ENCODE measurements at regions not wholly inside any gene's neighbourhood (a gene's known extent, or its start where the extent isn't known, plus 50 kb on each side); places are given as distances from the start of the nearest gene placed in this dataset.

DNA sequence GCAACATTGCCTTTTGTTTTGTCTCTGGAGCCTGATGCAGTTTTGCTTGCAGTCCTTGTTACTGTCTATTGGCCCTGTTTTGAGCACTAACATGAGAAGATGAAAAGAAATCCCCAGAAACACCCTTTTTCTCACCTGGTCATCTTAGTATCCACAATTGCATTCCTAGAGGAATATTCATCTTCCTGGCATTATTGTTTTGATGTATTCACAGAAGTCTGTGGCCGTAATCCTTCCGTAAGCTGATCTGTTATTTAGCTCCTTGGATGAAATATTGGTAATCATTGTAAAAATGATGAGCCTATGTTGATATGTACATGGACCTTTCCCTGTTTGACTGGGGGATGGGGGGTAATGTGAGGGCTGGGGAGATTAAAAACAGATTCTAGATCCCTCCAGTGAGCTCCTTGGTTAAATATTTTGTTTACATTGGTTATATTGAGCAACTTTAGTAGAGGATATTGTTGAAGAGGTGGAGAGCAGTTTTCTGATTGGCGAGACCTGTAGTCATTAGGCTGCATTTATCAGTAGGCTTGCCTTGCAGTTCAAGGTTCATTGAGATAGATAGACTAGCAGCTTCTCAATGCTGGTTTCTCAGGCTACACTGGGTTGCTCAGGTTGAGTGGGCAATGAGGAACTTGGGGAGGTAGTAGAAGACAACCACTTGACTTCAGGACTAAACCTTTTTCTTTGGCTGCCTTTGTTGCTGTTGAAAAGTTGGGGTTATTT lies 117.5 kb downstream of the MACIR start:
- DNase-seq (ENCODE audit: low read depth): no peak

DNA sequence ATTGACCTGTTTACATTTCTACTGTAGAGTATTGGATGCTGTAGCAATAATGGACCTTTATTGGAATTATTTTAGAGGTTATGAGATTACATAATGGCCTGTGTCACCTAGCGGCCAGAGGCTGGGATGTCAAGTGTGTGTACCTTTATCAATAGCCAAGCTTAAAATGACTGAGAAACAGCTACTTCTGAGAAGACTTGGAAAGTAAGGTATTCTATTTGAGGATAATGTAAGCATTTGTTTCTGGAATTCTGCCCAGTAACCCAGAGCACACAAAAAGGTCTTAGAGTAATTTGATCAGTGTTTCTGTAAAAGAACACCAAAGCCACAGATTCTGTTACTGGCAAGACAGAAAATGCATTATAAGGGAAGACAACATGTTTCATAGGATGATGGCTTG lies 116.8 kb downstream of the MACIR start:
- DNase-seq (ENCODE audit: low read depth): no peak

DNA sequence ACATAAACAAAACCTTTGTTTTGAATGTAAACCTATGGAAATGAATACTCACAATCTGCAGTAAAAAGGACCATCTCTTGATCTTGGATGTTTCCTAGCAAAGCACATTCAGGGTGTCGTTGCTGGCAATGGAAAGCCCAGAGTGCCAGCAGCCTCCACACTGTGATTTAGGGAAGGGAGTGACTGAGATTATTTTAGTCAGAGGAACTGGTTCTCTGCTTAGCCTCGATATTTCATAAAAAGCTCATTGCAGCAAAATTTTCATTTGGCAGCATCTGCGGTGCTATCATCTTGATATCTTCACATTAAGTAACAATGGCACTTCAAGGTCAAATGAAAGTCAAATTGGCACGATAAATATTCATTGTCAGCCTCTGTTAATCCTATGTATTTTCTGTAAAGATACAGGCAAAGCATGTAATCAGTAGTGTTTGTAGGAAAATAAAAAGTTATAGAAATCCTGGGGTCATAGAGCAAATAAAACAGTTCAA lies 116.0 kb downstream of the MACIR start:
- DNase-seq (ENCODE audit: low read depth): no peak

DNA sequence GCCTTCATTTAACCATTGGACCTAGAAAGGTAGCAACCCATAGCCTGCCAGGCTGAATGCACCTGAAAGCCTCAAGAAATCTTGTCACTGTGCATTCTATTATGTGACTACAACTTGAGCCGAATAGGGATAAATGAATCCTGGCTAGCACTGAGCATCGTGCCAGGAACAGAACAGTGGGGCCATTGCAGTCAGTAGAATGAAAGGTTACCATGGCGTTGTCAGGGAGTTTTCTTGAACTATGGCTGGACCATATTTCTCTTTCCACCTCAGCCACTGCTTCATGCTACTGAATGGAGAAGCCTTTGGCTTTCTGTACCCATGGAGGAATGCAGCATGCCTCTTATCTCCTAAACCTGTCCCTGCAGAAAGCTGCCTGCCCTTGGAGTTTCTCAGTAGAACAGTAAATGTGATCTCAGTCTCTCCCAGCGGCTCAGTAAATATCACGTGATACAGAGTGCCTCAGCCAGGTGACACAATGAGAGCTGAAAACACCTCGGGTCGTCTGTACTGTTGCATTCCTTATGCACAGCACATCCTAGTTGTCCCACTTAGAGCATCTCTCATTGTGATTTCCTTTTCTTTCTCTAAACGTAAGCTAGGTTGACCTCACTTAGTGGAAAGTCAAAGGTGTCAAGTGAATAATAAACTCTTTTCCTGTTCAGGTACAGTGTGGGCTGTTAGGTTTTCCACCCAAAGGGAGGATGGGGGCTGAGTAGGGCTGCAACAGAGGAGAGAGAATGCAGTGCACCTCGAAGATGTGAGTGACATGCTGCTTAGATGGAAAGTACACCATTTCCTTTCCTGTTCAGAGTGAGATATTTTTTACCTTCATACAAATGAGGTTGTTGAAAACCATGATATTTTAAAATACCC lies 115.3 kb downstream of the MACIR start:
- DNase-seq (ENCODE audit: low read depth): no peak

DNA sequence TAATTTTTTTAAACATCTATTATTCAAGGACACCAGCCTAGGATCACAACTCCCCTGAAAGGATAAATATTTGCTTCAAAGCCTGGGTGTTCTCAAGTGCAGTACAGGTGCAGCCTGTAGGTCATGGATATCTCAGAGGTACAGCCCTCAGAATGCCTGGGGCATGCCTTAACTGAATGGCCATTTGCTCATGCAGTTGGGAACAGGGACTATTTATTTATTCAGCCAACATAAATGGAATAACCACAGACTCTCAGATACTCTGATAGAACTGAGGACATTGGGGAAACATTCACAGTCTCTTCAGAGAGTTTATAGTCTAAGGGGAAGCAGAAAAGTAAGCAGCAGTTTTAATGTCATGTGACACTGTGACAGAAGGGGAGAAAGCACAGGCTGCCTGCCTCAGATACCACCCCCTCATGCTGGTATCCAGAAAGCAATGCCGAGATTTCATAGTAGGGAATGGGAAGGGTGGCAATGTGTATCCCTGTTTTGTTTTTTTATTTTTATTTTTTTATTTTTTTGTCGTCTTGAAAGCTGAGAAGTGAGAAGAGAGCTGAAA lies 112.6 kb downstream of the MACIR start:
- DNase-seq (ENCODE audit: low read depth): no peak

DNA sequence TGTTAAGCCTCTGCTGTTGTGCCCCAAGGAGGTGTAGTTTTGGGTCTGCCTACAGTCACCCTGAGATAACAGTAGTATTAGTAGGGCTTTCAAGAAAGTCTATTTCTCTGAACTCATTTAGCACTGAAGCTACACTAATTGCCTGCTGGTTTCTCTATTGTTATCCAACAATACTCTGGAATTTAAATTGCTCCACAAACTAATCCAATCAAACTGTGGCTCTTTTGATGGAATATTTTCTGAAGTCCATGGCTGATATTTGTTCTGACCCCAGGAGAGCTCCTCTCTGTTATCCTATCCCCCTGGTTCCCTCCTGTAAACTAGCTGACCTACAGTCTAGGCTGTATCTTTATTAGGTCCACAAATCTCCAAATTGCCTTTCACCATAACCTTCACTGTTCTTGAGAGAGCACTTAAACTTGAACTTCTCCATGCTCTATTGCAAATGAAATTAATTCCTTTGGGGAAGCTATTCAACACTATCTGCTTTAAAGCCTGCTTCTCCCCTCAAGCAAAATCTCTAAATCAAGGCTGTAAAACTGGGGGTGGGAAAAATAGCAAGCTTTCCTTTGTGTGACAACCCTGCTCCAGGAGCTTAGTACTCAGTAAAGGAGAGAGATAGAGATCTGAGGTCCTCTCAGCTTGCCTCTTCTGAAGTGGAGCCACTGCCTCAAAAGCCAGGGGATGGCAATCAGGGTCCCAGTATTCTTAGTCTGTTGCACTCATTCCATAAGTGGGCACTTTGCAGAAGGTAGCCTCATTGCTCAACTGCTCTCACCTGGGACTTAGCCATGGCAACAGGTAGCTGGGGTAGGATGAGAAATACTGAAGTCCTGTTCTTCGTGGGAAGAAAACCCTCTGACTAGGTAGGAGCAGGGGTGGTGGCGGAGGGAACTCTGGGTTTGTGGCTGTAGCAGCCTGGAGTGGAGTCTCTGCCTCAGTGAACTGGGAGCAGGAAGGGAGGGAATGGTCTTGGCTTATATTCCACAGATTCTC lies 110.9 kb downstream of the MACIR start:
- DNase-seq (ENCODE audit: low read depth): no peak

DNA sequence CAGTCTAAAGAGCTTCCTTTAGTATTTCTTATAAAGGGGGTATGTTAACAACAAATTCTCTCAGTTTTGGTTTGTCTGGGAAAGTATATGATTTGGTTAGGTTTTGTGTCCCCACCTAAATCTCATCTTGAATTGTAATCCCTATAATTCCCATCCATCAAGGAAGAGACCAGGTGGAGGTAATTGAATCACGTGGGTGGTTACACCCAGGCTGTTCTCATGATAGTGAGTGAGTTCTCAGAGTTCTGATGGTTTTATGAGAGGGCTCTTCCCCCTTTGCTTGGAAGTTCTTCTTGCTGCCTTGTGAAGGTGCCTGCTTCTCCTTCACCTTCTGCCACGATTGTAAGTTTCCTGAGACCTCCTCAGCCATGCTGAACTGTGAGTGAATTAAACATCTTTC lies 109.1 kb downstream of the MACIR start:
- DNase-seq (ENCODE audit: low read depth): no peak

DNA sequence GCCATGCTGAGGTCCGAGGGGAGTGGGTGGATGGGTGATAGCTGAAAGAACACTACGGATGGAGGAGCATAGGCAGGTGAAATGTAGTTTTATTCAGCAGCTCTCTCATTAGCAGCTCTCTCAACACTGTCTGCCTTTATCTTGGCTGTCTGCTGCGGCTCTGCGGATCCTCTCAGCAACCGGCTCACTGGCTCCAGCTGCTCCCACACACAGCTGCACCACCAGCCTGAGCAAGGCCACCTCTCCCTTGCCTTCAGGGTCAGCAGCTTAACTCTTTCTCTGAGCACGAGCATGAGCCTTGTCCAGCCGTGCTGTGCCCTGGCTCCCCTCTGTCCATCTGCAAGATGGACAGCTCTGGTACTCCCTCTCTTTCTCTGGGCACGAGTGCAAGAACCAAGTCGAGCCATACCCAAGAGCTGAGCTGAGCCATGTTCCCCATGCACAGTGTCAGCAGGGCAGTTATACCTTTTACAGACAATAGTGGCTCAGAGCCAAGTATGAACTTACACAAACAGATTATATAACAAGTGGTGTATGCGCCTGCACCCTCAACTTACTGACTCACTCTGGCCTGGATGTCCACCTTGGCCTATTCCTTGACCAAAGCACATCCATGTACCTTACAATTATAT lies 108.5 kb downstream of the MACIR start:
- no peak for DNase-seq (ENCODE audit: low read depth)

DNA sequence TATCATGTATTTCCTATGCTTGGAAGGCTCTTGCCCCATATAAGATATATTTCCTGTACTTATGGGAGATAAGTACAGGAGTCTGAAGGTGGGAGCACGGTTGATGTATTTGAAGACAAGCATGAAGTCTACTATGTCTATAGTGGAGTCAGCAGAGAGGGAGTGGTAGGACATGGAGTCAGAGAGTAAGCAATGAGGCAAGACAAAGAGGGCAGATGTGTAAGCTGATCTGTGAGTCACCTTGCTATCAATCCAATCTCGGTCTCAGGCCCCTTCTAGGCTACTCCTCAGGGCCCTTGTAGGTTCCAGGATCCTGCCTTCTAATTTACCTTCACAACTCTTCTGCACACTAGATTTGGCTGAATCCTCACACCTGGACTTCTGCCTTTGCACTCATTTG lies 105.5 kb downstream of the MACIR start:
- DNase-seq (ENCODE audit: low read depth): no peak

DNA sequence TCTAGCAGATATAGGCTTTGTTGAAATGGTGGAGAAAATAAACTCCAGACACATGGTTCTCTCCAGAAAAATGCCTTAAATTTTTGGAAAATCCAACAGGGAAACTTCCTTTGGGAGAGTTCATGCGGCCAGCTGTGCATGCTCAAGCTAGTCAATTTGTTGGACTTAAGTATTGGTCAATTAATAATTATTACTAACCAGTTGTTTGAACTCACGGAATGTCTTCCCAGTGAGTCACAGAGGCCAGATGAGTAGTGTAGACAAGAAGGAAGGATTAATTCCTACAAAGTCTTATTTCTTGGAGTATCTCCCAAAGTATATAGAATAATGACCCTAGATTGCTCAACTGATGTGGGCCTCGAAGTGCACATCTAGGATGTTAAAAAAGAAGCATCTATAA lies 103.6 kb downstream of the MACIR start:
- DNase-seq (ENCODE audit: low read depth): no peak

DNA sequence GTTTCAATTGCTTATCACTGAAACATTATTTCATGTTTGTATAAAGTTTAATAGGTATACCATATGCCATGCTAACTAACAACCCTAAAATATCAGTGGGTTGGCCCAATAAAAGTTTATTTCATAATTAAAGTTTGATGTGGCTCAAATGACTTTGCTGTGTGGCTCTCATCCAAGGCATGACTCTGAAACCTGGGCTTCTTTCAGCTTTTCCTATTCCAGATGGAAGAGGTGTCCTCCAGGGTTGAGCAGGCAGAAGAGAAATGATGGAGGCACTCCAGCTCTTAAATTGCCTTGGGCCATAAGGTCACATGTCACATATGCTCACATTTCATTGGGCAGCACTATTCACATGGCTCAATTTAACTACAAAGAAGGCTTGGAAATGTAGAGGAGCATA lies 101.9 kb downstream of the MACIR start:
- DNase-seq (ENCODE audit: low read depth): no peak

DNA sequence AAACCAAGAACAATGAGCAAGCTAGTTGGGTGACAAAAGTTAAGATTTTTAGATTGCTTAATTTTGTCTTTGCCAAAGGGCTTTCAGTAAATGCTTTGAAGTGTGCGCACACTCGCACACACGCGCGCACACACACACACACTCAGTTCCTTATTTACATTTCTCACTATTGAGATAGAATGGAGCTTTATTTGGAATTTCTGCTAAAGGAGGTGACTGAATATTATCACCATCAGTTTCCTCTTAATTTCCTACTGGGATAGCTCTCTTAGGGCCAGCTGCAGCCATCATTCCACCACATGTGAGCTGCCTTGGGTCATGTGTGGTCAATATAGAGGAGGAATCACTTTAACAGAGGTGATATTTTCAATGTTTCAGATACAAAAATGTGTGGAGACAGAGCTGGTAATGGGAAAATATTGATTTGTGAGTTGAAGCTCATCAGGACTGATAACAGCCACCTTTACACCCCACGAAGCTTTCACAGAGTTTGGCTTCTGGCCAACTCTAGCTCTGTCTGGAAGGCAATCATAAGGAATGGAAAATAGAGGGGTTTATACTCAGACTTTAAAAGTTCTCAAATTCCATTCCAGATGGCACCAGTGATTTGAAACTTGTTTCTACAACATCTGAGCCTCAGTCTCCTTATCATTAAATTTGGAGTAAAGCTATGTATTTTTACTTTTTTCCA lies 99.9 kb downstream of the MACIR start:
- no peak for DNase-seq (ENCODE audit: low read depth)

DNA sequence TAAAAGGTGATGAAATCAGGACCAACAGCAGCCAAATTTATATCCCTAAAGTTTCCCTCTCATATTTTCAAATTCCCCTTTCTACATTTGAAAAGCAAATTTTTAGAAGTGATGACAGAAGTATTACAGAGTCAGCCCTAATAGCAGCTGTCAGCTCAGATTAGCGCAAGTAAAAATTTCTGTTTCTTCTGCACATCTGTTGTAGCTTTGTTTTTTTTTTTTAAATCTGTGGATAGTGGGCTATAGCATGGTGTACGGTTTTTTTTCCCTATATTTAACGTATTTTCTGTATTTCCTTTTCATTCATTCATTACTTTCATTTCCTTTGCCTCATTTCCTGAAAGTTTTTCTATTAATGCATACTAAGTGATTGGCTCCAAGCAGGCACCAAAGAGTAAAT lies 99.1 kb downstream of the MACIR start:
- no peak for DNase-seq (ENCODE audit: low read depth)

DNA sequence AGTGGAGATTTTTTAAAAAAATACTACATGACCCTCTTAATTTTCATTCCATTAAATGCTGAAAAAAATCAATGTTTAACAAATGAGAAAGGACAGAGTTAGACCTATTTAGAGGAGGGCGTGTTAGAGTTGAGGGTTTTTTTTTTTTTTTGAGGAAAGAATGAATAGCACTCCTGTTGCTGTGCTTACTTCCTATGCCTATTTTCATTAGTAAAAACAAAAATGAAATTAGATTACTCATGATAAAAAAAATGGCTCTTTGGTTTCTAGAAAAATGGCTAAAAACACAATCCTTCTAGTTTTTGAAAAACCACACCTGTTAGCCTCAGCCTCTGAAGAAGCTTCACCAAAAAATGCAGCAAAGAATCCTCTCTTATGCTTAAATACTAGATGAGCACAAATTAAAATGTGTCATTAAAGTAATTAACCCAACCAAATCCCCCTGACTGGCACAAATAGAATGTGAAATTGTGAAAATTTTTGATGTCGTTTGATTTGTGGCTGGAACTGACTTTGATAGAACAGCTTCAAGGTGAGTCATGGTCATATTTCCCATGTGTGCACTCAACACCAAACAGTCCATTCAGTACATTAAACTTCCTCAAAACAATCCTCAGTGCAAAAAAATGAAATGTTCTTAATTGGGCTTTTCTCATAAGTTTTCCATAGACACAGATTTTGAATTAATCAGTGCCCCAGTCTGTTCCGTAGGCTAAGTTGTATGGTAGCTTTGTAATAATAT lies 98.0 kb downstream of the MACIR start:
- no peak for DNase-seq (ENCODE audit: low read depth)

DNA sequence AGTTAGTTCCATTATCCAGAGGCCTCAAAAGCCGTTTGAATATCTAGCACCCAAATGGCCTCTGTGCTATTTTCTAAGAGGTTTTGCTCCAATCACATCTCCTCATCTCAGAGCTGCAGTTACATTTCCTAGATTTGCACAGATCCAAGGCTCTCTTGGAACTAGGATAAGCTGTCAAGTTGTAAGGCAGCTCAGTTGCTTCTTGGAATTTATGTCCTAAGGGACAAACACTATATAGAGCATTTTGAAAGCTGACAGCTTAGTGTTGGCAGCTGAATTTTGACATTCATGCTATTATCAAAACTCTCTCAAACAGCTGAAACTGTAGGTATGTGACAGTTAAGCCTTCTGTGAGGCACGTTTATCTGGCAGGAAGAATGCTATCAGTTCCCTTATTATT lies 97.0 kb downstream of the MACIR start:
- no peak for DNase-seq (ENCODE audit: low read depth)

DNA sequence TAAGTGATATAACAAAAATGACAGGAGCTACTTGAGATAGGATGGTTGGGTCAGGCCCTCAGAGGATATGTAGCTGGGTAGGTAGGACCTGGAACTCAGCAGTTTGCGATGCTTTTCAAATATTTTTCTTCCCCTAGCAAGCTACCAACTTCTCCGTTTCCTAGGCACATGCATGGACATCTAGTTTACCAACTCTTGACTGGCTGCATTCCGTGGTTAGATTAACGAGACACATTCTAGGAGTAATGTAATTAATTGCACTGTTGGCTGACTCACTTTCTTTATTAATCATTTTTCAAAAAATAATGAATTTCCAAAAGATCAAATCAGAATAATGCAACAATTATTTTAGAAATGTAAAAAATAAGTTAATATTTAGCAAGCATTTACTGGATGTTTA lies 95.9 kb downstream of the MACIR start:
- no peak for DNase-seq (ENCODE audit: low read depth)

DNA sequence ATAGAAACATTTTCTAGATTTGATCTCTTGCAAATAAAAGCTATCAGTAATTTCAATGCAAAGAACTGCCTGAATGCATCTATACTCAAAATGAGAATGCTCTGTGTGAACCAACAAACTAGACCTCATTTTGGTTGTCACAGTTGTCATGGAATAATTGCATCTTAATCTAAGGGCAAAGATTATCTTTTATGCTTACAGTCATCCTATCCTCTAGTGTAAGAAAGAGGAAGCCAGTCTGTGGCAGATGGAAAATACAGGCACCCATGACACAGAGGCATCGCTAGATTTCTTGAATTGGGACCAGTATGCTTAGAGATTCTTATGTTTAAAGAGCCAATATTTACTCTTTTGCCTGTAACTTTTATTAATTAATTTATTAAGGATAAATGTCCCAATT lies 95.0 kb downstream of the MACIR start:
- no peak for DNase-seq (ENCODE audit: low read depth)

DNA sequence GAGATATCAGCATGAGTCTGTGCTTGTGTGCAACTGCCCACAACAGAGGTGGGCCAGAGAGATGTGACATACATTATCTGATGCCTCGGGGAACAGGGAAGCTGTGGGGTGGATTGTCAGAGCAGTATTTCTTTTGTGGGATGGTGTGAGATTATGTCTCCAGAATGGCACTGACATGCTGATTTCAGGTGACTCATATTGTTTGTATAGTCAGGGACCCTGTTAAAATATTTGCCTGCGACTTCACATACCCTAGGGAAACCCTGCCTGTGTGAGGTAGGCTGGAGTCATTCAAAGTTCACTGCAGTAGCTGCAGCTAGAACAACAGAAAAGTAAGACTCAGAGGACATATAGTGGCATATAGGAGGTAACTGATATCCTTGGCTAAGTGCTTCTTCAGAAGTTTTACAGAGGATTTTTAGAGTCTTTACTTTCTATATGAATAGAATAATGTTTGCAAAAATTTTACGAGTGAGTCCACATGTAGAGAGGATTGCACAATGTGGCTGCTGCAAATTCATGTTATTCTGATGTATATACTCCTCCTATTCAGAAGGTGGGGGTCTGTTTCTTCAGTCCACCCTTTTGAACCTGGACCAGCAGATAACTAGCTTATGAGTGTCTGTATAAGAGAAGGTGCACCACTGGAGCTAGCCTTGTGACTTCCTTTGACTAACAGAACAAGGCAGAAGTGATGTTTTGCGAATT lies 89.3 kb downstream of the MACIR start:
- DNase-seq (ENCODE audit: low read depth): no peak

DNA sequence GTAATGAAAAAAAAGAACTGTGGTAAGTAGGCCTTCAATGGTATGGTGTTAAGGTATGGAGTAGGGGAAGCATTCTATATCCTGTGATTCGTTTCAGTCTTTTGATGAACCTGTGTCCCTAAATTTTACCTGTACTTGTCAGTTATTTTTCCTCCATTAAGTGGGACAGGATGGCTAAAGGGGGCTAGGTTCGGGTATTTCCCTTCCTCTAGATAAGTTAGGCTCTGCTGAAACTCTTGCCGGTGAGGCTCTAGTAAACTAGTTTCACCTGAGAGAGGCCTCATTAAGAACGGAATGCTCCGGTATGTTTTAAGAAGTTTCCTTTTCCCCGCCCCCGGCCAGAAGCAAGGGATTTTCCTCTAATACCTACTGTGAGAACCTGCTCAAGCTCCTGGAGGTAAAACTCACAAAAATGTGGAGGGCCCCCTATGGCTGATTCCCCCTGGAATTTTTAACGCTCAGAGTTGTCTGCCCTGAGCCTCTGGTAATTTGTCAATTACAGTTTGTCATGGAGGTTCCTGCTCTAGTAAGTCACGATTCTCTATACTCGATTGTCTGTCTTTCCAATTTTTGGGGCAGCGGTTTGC lies 87.7 kb downstream of the MACIR start:
- no peak for DNase-seq (ENCODE audit: low read depth)
